B cell (primary cell): ENCODE measurements at regions not wholly inside any gene's neighbourhood (a gene's known extent, or its start where the extent isn't known, plus 50 kb on each side); places are given as distances from the start of the nearest gene placed in this dataset.
"Not testable (repeated sequence)": the region's sequence is repeated elsewhere in the genome, so short reads cannot be mapped to it uniquely, and the experiment has no call there.

ENCODE experiments used
- CTCF ChIP-seq: fragments of 200-600 bp; IDR thresholded peaks from one replicate; pipeline ENCODE4 v1.8.0; 2022; ENCODE audit warnings: antibody characterized with exemption, mild to moderate bottlenecking
- EZH2 ChIP-seq: IDR thresholded peaks from 2 replicates; pipeline ENCODE4 v1.6.1; 2012; ENCODE audit warnings: borderline replicate concordance, low read depth, mild to moderate bottlenecking, moderate library complexity, low read length; ENCODE audit not compliant: insufficient read depth, poor library complexity, severe bottlenecking

GRCh38 chr4:66746918-66747317, 798.4 kb downstream of the CENPC start:
- not testable (repeated sequence) for TF ChIP-seq CTCF, EZH2
